ENCODE measurements at regions not wholly inside any gene's neighbourhood (a gene's known extent, or its start where the extent isn't known, plus 50 kb on each side); places are given as distances from the start of the nearest gene placed in this dataset.

GRCh38 chr15:86010398-86010797 is 69.3 kb upstream of the AGBL1 start:
- Histone ChIP-seq H3K27ac (ENCODE audit: low read length in 2 of 2) (no peak overlapping the region), H3K27me3 (replicated peaks in 1 of 4; ENCODE audit: control extremely low read depth in 1 of 4, control insufficient read depth in 3 of 4, insufficient read depth in 4 of 4, low read length in 3 of 4) (no peaks in the 10 kb centered on the region), H4K20me1 (ENCODE audit: control insufficient read depth, insufficient read depth, low read length, poor library complexity, severe bottlenecking) (no peaks in the 10 kb centered on the region), H3K4me2 (replicated peaks; ENCODE audit: low read depth, low read length, poor library complexity, severe bottlenecking) (no peak overlapping the region), H3K4me1 (ENCODE audit: control insufficient read depth in 2 of 2, insufficient read depth in 2 of 2, low read length in 2 of 2) (no peaks in the 10 kb centered on the region), H3K9ac (ENCODE audit: low read length) (no peak overlapping the region), H2AFZ (ENCODE audit: insufficient read depth, low read depth, low read length, poor library complexity, severe bottlenecking) (no peak overlapping the region), H3K79me2 (ENCODE audit: control insufficient read depth, insufficient read depth, low read length) (no peaks in the 10 kb centered on the region), H3K4me3 (ENCODE audit: control extremely low read depth in 1 of 5, extremely low read depth in 1 of 5, insufficient read depth in 1 of 5, low read depth in 2 of 5, low read length in 4 of 5) (no peak overlapping the region), H3K9me3 (ENCODE audit: control extremely low read depth in 1 of 3, control insufficient read depth in 2 of 3, insufficient read depth in 1 of 3, low read length in 2 of 3) (peaks cover 0 to 10% (median 0%) of the 10 kb centered on the region in 3 donors), H3K36me3 (replicated peaks in 1 of 2; ENCODE audit: control extremely low read depth in 1 of 2, control insufficient read depth in 1 of 2, extremely low read depth in 1 of 2, insufficient read depth in 2 of 2, low read length in 1 of 2) (no peaks in the 10 kb centered on the region)
- peaks cover 2% of the 10 kb centered on the region for H3K9me3 Mint-ChIP-seq (ENCODE audit: insufficient read depth)
- ATAC-seq (ENCODE audit: low read depth) (no peak), DNase-seq (no peak)
- H3K27ac Mint-ChIP-seq, result no peak overlapping the region
- WGBS (ENCODE audit: insufficient coverage), result 91% methylated on average over 9 of the region's 9 CpGs
- ChIA-PET POLR2A (no interaction called here), CTCF (no interaction called here)
- peaks cover 3% of the 10 kb centered on the region for H3K4me1 Mint-ChIP-seq
- no peak overlapping the region for H3K4me3 Mint-ChIP-seq
- intact Hi-C loops (cut with micrococcal nuclease), result no loop called here
- no peak for TF ChIP-seq CTCF (IDR thresholded peaks at IDR 0.05)
- TF ChIP-seq EZH2 (IDR thresholded peaks at IDR 0.05; ENCODE audit: borderline replicate concordance, insufficient read depth, low read depth, low read length, poor library complexity, severe bottlenecking), result no peak
- H3K27me3 Mint-ChIP-seq, result no peaks in the 10 kb centered on the region

DNA sequence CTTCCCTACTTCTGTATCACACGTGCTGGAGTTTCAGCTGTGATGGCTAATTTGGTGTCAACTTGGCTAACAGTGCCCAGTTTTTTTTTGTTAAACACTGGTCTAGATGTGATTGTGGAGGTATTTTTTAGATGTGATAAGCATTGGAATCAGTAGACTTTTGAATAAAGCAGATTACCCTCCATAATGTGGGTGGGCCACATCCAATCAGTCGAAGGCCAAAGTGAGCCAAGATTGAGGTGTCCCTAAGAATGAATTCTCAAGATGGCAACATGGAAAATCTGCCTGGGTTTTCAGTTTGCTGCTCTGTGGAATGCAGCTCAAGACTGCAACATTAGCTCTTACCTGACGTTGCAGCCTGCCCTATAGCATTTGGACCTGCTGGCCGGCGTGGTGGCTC is 68.8 kb upstream of the AGBL1 start:
- ChIA-PET CTCF (no interaction called here), POLR2A (no interaction called here)
- H3K27me3 Mint-ChIP-seq, result no peaks in the 10 kb centered on the region
- no peak overlapping the region for H3K9ac ChIP-seq (ENCODE audit: low read length)
- no peaks in the 10 kb centered on the region for H3K36me3 ChIP-seq (replicated peaks in 1 of 2; ENCODE audit: control extremely low read depth in 1 of 2, control insufficient read depth in 1 of 2, extremely low read depth in 1 of 2, insufficient read depth in 2 of 2, low read length in 1 of 2)
- H3K4me3 Mint-ChIP-seq, result no peak overlapping the region
- peaks cover 2% of the 10 kb centered on the region for H3K9me3 Mint-ChIP-seq (ENCODE audit: insufficient read depth)
- peaks cover 3% of the 10 kb centered on the region for H3K4me1 Mint-ChIP-seq
- no peak for DNase-seq
- no peak overlapping the region for H3K27ac Mint-ChIP-seq
- TF ChIP-seq CTCF (IDR thresholded peaks at IDR 0.05), result no peak
- no peak for TF ChIP-seq EZH2 (IDR thresholded peaks at IDR 0.05; ENCODE audit: borderline replicate concordance, insufficient read depth, low read depth, low read length, poor library complexity, severe bottlenecking)
- H3K27me3 ChIP-seq (replicated peaks in 1 of 4; ENCODE audit: control extremely low read depth in 1 of 4, control insufficient read depth in 3 of 4, insufficient read depth in 4 of 4, low read length in 3 of 4), result no peaks in the 10 kb centered on the region
- H3K4me2 ChIP-seq (replicated peaks; ENCODE audit: low read depth, low read length, poor library complexity, severe bottlenecking), result no peak overlapping the region
- H3K27ac ChIP-seq (ENCODE audit: low read length in 2 of 2), result no peak overlapping the region
- 75% methylated on average over 2 of the region's 5 CpGs for WGBS (ENCODE audit: insufficient coverage)
- no peaks in the 10 kb centered on the region for H4K20me1 ChIP-seq (ENCODE audit: control insufficient read depth, insufficient read depth, low read length, poor library complexity, severe bottlenecking)
- no peak overlapping the region for H2AFZ ChIP-seq (ENCODE audit: insufficient read depth, low read depth, low read length, poor library complexity, severe bottlenecking)
- no peaks in the 10 kb centered on the region for H3K4me1 ChIP-seq (ENCODE audit: control insufficient read depth in 2 of 2, insufficient read depth in 2 of 2, low read length in 2 of 2)
- no peaks in the 10 kb centered on the region for H3K79me2 ChIP-seq (ENCODE audit: control insufficient read depth, insufficient read depth, low read length)
- H3K4me3 ChIP-seq (ENCODE audit: control extremely low read depth in 1 of 5, extremely low read depth in 1 of 5, insufficient read depth in 1 of 5, low read depth in 2 of 5, low read length in 4 of 5), result no peak overlapping the region
- H3K9me3 ChIP-seq (ENCODE audit: control extremely low read depth in 1 of 3, control insufficient read depth in 2 of 3, insufficient read depth in 1 of 3, low read length in 2 of 3), result peaks cover 0 to 10% (median 0%) of the 10 kb centered on the region in 3 donors
- no peak for ATAC-seq (ENCODE audit: low read depth)
- intact Hi-C loops (cut with micrococcal nuclease), result no loop called here

Measured in B cell (primary cell).